ENCODE measurements at regions not wholly inside any gene's neighbourhood (a gene's known extent, or its start where the extent isn't known, plus 50 kb on each side); places are given as distances from the start of the nearest gene placed in this dataset.
"Not testable (repeated sequence)": the region's sequence is repeated elsewhere in the genome, so short reads cannot be mapped to it uniquely, and the experiment has no call there.

DNA sequence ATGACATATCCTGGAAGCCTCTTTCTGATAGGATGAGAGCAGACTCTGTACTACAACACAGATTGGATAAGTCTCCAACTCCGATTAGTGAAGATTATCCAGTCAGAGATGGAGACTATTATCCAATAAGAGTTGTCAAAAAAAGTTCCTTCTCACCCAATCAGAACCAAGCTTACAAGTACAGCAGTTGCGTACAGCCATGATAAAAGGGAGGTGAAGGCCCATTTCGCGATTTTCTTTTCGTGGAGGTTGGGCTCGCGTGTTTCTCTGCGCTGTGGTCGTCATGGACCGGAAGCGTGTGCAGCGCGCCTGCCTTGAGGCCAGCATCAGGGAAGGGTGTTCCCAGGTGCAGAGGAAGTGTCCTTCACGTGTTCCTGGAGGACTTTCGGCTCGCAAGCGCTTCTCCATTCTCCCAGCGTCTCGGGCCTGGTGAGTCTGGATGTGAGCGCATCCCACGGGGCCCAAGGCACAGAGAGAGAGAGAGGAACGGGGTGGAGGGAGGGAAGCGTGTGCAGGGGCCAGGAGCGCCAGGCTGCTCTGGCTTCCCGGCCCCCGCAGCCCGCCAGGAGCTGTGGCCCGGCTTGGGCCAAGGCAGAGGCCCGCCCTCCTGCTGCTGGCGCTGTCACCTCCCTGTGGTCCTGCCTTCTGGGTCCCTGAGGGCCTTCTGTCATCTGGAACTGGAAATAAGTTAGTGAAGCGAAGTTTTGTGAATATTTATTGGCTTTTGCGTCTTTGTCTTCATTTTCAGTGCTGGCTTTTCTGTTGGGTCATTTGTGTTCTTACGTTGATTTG lies 53.9 kb downstream of the CDRT15L2 start:
- not testable (repeated sequence) for DNase-seq (ENCODE audit: low read depth)

DNA sequence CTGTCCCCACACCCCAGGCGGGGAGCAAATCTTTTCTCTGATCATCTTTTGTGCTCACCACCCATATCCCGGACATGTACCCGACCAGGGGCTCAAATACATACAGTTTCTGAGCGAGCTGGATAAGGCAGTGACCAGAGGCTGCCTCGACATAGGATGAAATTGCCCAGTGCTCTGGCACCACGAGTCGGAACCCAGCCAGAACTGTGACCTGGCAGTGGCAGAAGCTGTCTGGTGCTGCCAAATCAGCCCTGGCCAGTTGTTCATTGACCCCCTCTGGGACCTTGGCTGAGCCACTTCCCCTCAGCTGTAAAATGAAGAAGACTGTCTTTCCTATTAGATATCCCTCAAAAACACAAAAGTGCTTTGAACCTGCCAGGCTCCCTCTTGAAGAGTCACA lies 60.6 kb downstream of the CDRT15L2 start:
- not testable (repeated sequence) for DNase-seq (ENCODE audit: low read depth)

DNA sequence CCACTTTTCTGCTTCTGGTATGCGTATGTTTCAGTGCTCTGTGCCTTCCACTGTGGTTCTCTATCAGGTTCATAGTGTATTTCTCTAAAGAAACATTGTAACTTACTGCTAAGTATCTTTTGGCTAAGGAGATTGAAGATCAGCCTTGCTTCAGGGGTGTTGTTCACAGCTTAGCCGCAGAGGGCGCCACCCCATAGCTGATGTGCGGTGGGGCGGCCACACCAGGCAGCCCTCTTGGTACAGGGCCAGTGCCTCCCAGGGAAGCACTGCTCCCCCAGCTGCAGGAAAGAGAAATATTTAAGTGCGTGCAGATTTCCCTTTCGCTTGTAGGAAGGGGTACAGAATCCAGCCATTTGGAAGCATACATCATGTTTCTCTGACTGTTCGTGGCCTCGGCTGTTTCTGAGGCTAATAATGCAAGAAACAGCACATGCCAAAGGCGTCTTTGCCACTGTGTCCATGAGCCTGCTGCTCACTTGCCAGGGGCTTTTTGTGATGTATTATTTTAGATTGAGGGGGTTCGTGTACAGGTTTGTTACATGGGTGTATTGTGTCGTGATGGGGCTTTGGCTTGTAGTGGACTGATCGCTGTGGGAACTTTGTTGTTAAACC lies 67.2 kb downstream of the CDRT15L2 start:
- not testable (repeated sequence) for DNase-seq (ENCODE audit: low read depth)

DNA sequence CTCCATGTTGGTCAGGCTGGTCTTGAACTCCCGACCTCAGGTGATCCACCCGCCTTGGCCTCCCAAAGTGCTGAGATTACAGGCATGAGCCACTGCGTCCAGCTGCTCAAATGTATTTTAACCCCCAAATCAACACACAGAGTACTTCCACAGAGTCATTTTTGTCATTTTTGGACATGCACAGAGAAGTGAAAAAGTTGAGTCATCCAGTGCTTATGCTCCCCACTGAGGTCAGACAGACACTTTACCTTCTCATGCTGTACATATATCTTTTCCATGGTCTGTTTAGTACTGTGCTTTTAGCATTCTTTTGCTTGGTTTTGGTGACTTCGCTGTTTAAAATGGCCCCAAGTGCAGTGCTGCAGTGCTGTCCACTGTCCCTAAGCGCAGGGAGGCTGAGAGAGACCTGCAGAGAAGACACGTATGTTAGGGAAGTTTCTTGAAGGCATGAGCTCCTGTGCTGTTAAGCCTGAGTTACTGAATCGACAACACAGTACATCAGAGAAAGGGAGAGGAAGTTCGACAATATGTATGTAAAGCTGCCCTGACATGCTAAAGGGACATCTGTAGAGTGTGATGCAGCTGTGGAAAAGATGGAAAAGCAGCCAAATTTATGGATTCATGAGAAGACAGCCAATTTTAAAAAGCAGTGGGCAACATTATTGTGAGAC lies 69.7 kb downstream of the CDRT15L2 start:
- DNase-seq (ENCODE audit: low read depth), result not testable (repeated sequence)

DNA sequence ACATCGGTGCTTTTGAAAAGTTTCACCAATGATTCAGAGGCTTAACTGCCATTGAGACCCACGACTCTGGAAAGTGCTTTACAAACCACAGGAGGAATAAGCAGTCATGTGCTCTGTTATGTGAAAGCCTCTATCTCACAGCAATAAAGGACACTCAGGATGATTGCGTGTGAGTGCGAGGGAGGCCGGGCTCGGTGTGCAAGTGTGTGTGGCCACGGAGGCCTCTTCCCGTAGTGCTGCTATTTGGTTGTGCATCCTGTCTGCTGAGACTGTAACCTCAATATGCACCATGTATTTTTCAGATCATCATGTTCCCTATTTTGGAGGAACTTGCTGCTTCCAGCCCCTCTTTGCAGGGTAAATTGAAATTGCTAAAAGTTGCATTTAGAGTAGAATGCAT lies 71.5 kb downstream of the CDRT15L2 start:
- not testable (repeated sequence) for DNase-seq (ENCODE audit: low read depth)

DNA sequence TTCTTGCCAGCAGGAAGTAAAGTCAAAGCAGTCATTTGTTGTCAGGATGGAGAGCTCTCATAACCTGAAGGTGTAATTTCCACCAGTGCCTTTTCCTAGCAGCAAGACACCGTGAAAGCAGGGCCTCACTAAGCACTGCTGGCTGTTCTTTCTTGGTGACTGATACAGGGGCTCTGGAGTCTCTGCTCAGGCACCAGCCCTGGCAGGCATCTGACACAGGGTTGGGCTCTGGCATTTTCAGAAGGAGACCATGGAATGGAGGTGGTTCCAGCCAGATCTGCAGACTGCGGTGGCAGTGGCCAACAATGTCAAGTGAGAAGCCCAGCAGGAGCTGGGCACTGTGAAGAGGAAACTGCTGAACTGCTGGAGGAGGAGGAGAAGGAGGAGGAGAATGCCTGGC lies 72.2 kb downstream of the CDRT15L2 start:
- DNase-seq (ENCODE audit: low read depth), result not testable (repeated sequence)

DNA sequence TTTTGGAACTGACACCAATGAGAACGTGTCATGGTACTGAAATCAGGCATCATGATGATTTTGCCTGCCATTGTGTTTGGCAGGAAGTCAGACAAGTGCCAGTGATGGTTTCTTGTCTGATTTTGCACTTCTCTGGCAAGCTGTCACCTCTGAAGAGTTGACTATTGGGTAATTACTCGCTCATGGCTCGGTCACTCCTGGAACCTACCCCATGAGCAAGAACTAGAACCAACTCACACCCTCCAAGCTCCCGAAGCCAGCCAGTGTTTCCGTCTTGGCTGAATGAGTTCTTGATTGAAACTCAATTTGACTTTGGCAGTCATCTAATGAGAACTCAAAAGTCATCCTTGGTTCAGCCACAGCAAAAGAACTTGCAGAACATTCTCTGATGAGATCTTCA lies 73.9 kb downstream of the CDRT15L2 start:
- DNase-seq (ENCODE audit: low read depth), result not testable (repeated sequence)

DNA sequence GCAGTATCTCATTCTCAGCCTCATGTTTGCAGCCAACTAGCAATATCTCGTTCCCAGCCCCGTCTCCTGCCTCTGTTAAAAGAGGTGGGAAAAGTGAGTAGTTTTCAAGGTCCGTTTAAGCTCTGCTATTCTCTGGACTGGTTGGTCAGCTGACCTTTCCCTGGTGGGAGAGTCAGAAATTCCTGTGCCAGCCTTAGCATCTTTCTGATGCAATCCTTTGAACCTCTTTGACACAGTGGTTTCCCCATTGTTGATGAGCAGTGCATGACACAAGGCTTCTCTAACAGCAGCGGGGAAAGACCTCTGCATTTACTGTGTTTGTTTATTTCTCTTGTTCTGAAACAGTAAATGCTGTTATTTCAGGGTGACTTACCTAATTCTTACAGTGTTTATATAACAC lies 74.6 kb downstream of the CDRT15L2 start:
- DNase-seq (ENCODE audit: low read depth), result not testable (repeated sequence)

DNA sequence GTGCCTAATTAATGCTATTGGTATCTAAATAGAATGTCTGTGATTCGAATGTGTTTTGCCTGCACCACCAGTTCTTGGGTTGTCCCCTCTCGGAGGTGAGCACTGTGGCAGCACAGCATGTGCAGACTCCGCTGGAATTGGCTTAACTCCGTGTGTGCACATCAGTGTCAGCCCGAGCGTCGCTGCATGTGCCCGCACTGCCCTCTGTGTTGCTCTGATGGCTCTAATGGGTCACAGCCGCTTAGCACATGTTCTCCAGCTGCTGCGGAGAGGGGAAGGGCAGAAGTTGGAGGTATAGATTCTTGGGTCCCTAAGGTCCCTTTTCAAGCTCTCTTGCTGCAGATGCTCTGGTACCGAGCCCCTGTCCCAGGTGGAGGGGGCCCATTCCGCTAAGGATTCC lies 75.1 kb downstream of the CDRT15L2 start:
- DNase-seq (ENCODE audit: low read depth), result not testable (repeated sequence)

DNA sequence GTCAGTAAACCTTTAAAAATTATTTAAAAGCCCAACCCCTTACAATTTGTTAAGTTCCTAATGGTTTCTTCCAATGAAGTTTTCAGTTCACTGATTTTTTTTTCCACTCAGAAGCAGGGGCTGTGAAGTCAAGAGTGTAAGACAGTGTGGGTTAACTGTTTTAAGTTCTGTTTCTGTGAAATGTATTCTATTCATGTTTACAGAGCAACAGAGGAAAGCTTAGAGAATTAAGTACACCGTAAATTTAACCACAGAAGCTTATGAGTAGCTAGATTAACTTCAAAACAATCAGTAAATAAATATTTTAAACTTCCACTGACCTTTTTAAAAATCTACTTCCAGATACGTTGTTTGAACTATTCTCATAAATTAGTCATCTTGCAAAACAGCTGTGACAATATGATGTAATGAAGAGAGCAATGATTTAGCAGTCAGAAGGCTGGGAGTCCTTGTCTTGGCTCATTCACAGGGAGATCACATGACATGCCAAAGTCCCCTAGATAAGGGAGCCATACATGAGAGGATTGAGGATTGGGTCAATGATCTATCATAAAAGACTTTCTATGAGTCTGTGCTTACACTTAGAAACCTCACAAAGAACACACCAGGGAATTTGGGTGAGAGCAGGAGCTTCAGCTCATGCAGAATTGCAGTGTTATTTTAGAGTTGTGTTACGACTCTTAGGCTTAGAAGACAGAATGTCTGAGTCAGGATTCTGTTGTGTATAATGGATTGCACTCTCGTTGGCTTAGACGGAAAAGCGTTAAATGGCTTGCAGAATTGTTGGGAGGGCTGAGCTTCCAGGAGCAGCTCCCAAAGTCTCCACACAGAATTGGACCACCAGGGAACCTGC lies 85.8 kb downstream of the CDRT15L2 start:
- not testable (repeated sequence) for DNase-seq (ENCODE audit: low read depth)

DNA sequence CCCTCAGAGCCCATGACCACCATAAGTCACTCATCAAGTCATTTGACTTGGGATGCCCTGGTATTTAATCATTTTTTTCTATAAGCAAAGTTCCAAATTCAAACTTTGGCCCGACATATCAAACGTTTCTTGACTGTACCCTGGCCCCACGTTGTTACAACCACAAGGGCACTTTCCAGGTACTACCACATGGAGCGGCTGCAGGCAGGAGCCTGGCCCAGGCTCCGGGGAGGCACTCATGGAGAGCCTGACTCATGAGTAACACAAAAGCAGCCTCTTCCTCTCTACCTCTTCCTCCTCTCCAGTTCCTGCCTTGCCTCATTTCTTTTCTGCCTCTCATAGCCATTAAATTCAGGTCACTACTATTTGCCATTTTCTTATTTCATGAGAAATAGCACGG lies 87.2 kb downstream of the CDRT15L2 start:
- not testable (repeated sequence) for DNase-seq (ENCODE audit: low read depth)

DNA sequence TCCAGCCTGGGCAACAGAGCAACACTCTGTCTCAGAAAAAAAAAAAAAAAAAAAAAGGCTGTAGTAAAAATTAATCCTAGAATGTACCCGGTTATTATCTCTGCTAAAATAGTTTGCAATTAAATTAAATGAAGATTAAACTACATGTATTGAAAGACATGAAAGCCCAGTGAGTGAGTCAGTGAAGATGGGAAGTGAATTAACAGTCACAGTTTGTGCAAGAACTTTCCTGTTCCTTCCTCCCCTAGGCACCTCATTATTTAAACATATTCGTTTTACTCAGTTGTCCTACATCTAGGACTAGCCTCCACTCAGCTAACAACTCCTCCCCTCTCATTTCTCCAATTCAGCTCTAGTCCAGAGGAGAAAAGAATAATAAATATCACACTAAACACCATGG lies 88.2 kb downstream of the CDRT15L2 start:
- not testable (repeated sequence) for DNase-seq (ENCODE audit: low read depth)

DNA sequence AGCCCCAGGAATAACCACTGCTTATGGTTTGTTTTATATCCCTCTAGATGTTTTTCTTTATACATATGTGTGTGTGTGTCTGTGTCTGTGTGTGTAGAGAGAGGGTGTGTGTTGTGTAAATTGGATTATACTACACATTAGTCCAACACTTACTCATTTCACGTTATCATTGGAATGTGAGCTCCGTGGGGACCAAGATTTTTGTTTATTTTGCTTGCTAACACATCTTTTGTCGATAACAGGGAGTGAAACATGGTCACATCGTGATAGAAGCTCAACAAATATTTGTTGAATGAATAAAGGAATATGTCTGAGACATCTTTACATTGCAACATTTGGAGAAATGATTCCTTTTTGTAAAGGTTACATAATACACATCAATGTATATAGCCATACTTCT lies 88.8 kb downstream of the CDRT15L2 start:
- DNase-seq (ENCODE audit: low read depth), result not testable (repeated sequence)

DNA sequence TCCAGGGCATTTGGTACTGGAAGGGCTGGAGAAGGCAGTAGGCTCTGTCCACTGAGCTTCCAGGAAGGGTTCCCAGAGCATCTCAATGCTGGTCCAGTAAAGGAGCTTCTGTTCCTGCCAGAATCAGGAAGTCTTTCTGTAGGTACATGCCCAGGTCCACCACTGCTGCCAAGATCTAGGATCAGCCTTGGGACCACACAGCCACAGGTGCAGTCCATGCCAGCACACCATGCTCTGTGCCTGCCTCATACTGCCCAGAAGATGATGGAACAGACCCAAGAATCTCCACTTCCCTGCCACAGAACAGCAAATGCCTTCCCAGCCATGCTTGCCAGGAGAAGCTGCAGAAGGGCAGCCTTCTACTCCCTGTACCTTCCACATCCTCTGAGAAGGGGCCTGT lies 89.3 kb downstream of the CDRT15L2 start:
- DNase-seq (ENCODE audit: low read depth), result not testable (repeated sequence)

DNA sequence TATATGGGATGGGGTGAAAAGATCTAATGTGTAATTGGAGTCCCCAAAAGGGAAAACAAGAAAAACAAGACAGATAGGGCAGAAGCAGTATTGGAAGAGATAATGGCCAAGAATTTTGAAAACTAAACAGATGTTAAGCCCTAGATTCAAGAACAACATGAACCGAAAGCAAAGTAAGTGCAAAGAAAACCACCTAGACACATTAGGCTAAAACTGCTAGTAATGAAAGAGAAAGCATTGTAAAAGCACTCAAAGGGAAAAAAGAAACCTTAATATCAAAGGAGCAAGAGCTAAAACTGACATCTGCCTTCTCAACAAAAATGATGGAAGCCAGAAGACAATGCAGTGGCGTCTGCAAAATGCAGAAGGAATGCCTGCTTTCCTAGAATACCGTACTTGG lies 91.0 kb downstream of the CDRT15L2 start:
- not testable (repeated sequence) for DNase-seq (ENCODE audit: low read depth)

DNA sequence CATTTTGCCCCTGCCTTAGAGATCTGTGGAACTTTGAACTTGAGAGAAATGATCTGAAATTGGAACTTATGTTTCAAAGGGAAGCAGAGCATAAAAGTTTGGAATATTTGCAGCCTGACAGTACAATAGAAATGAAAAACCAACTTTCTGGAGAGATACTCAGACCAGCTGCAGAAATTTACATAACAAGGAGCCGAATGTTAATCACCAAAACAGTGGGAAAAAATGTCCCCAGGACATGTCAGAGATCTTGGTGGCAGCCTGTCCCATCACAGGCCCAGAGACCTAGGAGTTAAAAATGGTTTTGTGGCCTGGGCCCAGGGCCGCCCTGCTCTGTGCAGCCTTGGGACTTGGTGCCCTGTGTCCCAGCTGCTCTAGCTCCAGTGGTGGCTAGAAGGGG lies 94.8 kb downstream of the CDRT15L2 start:
- DNase-seq (ENCODE audit: low read depth), result not testable (repeated sequence)

DNA sequence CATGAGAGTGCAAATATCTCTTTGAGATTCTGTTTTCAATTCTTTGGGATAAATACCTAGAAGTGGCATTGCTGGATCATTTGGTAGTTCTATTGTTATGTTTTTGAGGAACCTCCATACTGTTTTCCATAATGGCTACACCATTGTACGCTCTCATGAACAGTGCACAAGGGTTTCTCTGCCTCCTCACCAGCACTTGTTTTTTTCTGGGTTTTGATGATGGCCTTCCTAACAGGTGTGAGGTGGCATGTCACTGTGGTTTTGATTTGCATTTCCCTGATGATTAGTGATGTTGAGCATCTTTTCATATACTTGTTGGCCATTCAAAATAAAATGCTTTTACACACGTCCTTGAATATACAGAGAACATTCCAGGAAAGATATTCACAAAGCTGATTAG lies 96.2 kb downstream of the CDRT15L2 start:
- not testable (repeated sequence) for DNase-seq (ENCODE audit: low read depth)

DNA sequence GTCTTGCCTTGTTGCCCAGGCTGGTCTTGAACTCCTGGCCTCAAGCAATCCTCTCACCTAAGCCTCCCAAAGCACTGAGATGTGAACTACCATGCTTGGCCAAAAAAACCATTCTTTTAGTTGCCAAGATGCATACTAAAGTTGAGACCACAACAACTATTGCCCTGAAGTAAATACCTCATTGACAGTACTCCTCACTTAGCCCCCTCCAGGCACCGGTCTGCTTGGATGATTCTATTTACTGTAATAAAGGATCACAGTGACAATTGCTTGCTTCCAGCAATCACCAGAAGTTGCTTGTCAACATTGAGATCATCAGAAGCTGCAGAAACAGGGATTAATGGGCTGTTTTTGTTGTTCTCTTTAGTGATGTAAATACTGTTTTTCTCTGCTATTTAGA lies 97.1 kb downstream of the CDRT15L2 start:
- DNase-seq (ENCODE audit: low read depth), result not testable (repeated sequence)

DNA sequence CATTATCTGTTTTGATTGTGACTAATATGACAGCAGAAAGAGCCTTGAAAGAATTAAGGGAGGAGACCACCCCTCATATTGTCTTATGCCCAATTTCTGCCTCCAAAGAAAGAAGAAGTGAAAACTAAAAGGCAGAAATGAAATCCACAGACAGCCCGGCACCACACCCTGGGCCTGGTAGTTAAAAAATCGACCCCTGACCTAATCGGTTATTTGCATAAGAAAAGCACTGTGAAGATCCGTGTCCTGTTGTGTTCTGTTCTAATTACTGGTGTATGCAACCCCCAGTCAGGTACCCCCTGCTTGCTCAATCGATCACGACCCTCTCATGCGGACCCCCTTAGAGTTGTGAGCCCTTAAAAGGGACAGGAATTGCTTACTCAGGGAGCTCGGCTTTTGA lies 97.9 kb downstream of the CDRT15L2 start:
- not testable (repeated sequence) for DNase-seq (ENCODE audit: low read depth)

DNA sequence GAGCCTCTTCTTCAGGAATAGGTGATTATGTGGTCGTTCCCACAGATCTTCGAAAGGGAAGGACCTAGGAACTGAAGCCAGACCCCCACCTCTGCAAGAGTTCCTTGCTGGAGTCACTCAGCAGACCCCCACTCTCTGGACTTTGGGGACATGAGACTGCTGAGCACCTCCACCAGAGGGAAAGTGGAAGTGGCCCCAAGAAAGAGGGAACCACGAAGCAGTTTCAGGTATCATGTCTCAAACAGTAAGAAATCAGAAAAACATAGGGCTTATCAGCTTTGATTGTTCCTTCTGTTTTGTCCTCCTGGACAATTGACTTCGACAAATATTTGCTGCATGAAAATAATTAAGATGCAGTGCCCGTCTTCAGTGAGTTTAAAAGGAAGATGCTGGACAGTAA lies 98.9 kb downstream of the CDRT15L2 start:
- not testable (repeated sequence) for DNase-seq (ENCODE audit: low read depth)

DNA sequence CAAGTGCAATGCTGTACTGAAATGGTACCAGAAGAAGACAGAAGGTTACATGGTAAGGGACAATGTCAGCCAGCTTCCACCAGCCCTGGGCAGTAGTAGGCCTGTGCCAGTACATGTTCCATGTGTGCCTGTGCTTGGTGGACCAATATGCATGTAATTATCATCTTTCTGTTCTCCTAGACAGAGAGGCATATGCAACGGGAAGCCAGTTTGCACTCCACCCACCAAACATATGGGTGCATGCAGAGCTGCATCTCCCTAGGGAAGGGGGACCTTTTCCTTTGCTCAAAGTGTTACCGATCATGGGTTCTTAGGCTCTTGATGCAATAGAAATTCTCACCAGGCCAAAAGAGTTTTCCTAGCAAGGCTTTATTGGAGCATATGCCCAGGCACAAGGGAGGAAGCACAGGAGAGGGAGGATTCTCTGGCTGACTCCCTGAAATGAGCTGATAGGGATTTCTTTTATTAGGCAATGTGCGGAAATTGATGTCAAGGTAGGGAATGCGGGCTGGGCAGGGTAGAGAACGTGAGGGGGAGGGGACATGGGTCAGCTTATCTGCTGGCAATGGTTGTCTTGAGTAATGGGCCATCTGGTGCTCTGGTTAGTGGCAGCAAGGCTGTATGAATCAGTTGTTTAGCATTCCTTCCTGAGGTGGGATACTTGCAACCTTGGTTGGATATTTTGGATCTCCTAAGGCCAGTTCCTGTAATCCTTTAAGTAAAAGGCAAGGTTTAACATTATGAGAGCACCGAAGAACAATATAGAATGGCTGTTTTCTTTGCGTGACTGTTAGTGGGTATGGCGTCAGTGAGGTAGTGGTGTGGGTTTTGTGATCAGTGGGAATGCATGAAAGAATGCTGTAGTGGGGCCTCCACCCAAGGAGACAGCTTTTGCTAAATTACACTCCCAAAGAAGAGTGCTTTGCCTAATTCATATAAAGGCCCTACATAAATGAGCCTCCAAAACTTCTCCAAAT lies 102.5 kb downstream of the CDRT15L2 start:
- DNase-seq (ENCODE audit: low read depth), result not testable (repeated sequence)
